Right cardiac atrium (tissue), 5 donors: ENCODE measurements at regions not wholly inside any gene's neighbourhood (a gene's known extent, or its start where the extent isn't known, plus 50 kb on each side); places are given as distances from the start of the nearest gene placed in this dataset.
A peak's percentile ranks its signal among the peaks of the same experiment; 100 is the strongest.

Experiments used
- ATAC-seq, 2 donors: fragments of 200-7000 bp; cut with Tn5 transposase; one replicate each; pipeline versions ENCODE4 v1.8.0 to v1.9.1; 2020; ENCODE audit warnings: moderate library complexity in 2 of 2, mild to moderate bottlenecking in 1 of 2
- DNase-seq, 3 donors: peaks; one replicate each; pipeline ENCODE4 v3.0.0-alpha.2; 2020
- H3K27ac ChIP-seq: one replicate; pipeline ENCODE4 v1.5.1; 2013; ENCODE audit warnings: mild to moderate bottlenecking, low read length, control low read depth, moderate library complexity
- H3K27me3 ChIP-seq: one replicate; pipeline ENCODE4 v1.6.1; 2013; ENCODE audit not compliant: control insufficient read depth, insufficient read depth
- H3K4me1 ChIP-seq: one replicate; pipeline ENCODE4 v1.6.1; 2013; ENCODE audit warnings: low read length; ENCODE audit not compliant: control insufficient read depth, insufficient read depth
- H3K4me3 ChIP-seq: one replicate; pipeline ENCODE4 v1.5.1; 2013; ENCODE audit warnings: low read length, control low read depth
- H3K9me3 ChIP-seq: one replicate; pipeline ENCODE4 v1.6.1; 2013; ENCODE audit warnings: low read length; ENCODE audit not compliant: control insufficient read depth
- WGBS: extraction: QIAGEN DNeasy Blood & Tissue Kit; methylation state at CpG from one replicate; pipeline ENCODE4 v1.1.7; 2013; 5-methylcytosine and 5-hydroxymethylcytosine counted together
- intact Hi-C, 4 donors: fragments of 100-400 bp; cut with DNase I; formaldehyde crosslinking; loops; one replicate each; pipeline versions ENCODE4 v1.11.0 to v1.14.0; 2022 to 2023
- donor health status: healthy with polysubstance abuse.
- donor health status: DM: no; HTN: yes; CAD: no.
- donor health status: DM: no; HTN: no; CAD: no.
- donor health status: DM: no; HTN: yes; CAD: no; lungs with severe emphysema.
- donor health status: DM: yes; HTN: yes; CAD: no.

GRCh38 chr15:95119041-95119610 lies 887.8 kb downstream of the MCTP2 start:
- ATAC-seq: no peak

GRCh38 chr15:95120595-95120994 lies 889.2 kb downstream of the MCTP2 start:
- Histone ChIP-seq H3K4me1 (no peaks in the 10 kb centered on the region), H3K4me3 (no peak overlapping the region), H3K9me3 (no peaks in the 10 kb centered on the region), H3K27me3 (no peaks in the 10 kb centered on the region), H3K27ac (no peak overlapping the region)
- DNase-seq: no peak
- WGBS: 63% methylated on average over 3 of the region's 3 CpGs
- ATAC-seq: no peak
- intact Hi-C loops: no loop called here

More at GRCh38 chr15:95119041-95119610, 887.8 kb downstream of the MCTP2 start:
- H3K27me3 ChIP-seq: no peaks in the 10 kb centered on the region
- intact Hi-C loops: no loop called here
- no peaks in the 10 kb centered on the region for H3K4me1 ChIP-seq
- WGBS: 85% methylated on average over 4 of the region's 4 CpGs
- H3K4me3 ChIP-seq: no peak overlapping the region
- no peaks in the 10 kb centered on the region for H3K9me3 ChIP-seq
- no peak for DNase-seq
- H3K27ac ChIP-seq: no peak overlapping the region

- DNase-seq: no peak
- intact Hi-C loops: no loop called here
- 86% methylated on average over 1 of the region's 1 CpG for WGBS
- no peak overlapping the region for H3K4me3 ChIP-seq
- no peak for ATAC-seq
- no peaks in the 10 kb centered on the region for H3K9me3 ChIP-seq
- H3K4me1 ChIP-seq: no peaks in the 10 kb centered on the region
- no peaks in the 10 kb centered on the region for H3K27me3 ChIP-seq
- no peak overlapping the region for H3K27ac ChIP-seq
Measured at GRCh38 chr15:95121191-95121590, 889.8 kb downstream of the MCTP2 start.

GRCh38 chr15:95125803-95126202 lies 894.4 kb downstream of the MCTP2 start:
- Histone ChIP-seq H3K9me3 (no peaks in the 10 kb centered on the region), H3K4me3 (no peak overlapping the region), H3K27me3 (no peaks in the 10 kb centered on the region), H3K4me1 (peaks cover 3% of the 10 kb centered on the region), H3K27ac (no peak overlapping the region)
- DNase-seq (no peak), ATAC-seq (no peak)
- 95% methylated on average over 2 of the region's 2 CpGs for WGBS
- intact Hi-C loops: no loop called here

GRCh38 chr15:95127356-95127755 lies 896.0 kb downstream of the MCTP2 start:
- H3K9me3 ChIP-seq: no peaks in the 10 kb centered on the region
- peaks cover 3% of the 10 kb centered on the region for H3K4me1 ChIP-seq
- no peak overlapping the region for H3K4me3 ChIP-seq
- no peaks in the 10 kb centered on the region for H3K27me3 ChIP-seq
- H3K27ac ChIP-seq: no peak overlapping the region
- ATAC-seq (no peak), DNase-seq (no peak)
- intact Hi-C loops: no loop called here
- WGBS: 66% methylated on average over 3 of the region's 3 CpGs

- 18% methylated on average over 4 of the region's 4 CpGs for WGBS
- ATAC-seq (peak; percentile 68 to 73), DNase-seq (peak; percentile 26 to 69 (median 39))
- Histone ChIP-seq H3K4me1 (peaks cover 3% of the 10 kb centered on the region), H3K27ac (no peak overlapping the region), H3K4me3 (no peak overlapping the region), H3K27me3 (no peaks in the 10 kb centered on the region), H3K9me3 (no peaks in the 10 kb centered on the region)
- intact Hi-C loops: no loop called here
Measured at GRCh38 chr15:95129574-95129973, 898.2 kb downstream of the MCTP2 start.

- Histone ChIP-seq H3K27ac (no peak overlapping the region), H3K4me3 (no peak overlapping the region), H3K27me3 (no peaks in the 10 kb centered on the region), H3K9me3 (no peaks in the 10 kb centered on the region), H3K4me1 (peaks cover 3% of the 10 kb centered on the region)
- 57% methylated on average over 5 of the region's 5 CpGs for WGBS
- intact Hi-C loops: no loop called here
- DNase-seq: peak in 2 of 3 donors; percentile 41 to 50
- ATAC-seq: peak; percentile 91 to 97
Measured at GRCh38 chr15:95131131-95131556, 899.8 kb downstream of the MCTP2 start.

GRCh38 chr15:95132774-95133173 lies 901.4 kb downstream of the MCTP2 start:
- H3K27ac ChIP-seq: no peak overlapping the region
- no peak overlapping the region for H3K4me3 ChIP-seq
- intact Hi-C loops: no loop called here
- peaks cover 3% of the 10 kb centered on the region for H3K4me1 ChIP-seq
- H3K27me3 ChIP-seq: no peaks in the 10 kb centered on the region
- H3K9me3 ChIP-seq: no peaks in the 10 kb centered on the region
- DNase-seq (no peak), ATAC-seq (no peak)
- WGBS: 93% methylated on average over 1 of the region's 1 CpG

- WGBS: 38% methylated on average over 4 of the region's 4 CpGs
- Histone ChIP-seq H3K27ac (no peak overlapping the region), H3K4me3 (no peak overlapping the region), H3K9me3 (no peaks in the 10 kb centered on the region), H3K4me1 (peaks cover 3% of the 10 kb centered on the region), H3K27me3 (no peaks in the 10 kb centered on the region)
- ATAC-seq: no peak
- intact Hi-C loops: no loop called here
- no peak for DNase-seq
Measured at GRCh38 chr15:95134431-95135110, 903.2 kb downstream of the MCTP2 start.

GRCh38 chr15:95138604-95139270 lies 907.4 kb downstream of the MCTP2 start:
- H3K9me3 ChIP-seq: no peaks in the 10 kb centered on the region
- H3K27ac ChIP-seq: no peak overlapping the region
- WGBS: 97% methylated on average over 3 of the region's 3 CpGs
- no peak overlapping the region for H3K4me3 ChIP-seq
- no peak for DNase-seq
- intact Hi-C loops: no loop called here
- ATAC-seq: no peak
- no peaks in the 10 kb centered on the region for H3K27me3 ChIP-seq
- no peaks in the 10 kb centered on the region for H3K4me1 ChIP-seq

GRCh38 chr15:95141486-95141885 lies 910.1 kb downstream of the MCTP2 start:
- Histone ChIP-seq H3K27ac (no peak overlapping the region), H3K9me3 (no peaks in the 10 kb centered on the region), H3K27me3 (no peaks in the 10 kb centered on the region), H3K4me3 (no peak overlapping the region), H3K4me1 (no peaks in the 10 kb centered on the region)
- no peak for DNase-seq
- ATAC-seq: no peak
- 86% methylated on average over 2 of the region's 2 CpGs for WGBS
- intact Hi-C loops: no loop called here
